Naive thymus-derived CD4-positive, alpha-beta T cell (primary cell): ENCODE measurements at regions not wholly inside any gene's neighbourhood (a gene's known extent, or its start where the extent isn't known, plus 50 kb on each side); places are given as distances from the start of the nearest gene placed in this dataset.

Source experiments
- ATAC-seq: fragments of 150-1000 bp; cut with Tn5 transposase; 2 replicates; pipeline ENCODE4 v1.10.0; 2021; ENCODE audit warnings: mild to moderate bottlenecking, moderate library complexity
- CTCF ChIA-PET: fragments of 350-600 bp; sonication (Branson Sonifier 250); formaldehyde crosslinking; loops from one replicate; lab custom pipeline; 2021; ENCODE audit warnings: antibody characterized with exemption; lab: Charles Lee
- POLR2A ChIA-PET: fragments of 350-600 bp; sonication (Branson Sonifier 250); formaldehyde crosslinking; loops from one replicate; lab custom pipeline; 2021; ENCODE audit warnings: antibody characterized with exemption, inconsistent platforms; lab: Charles Lee
- DNase-seq, 9 donors: peaks; one replicate each; pipeline versions ENCODE4 v3.0.0 to v3.0.0-alpha.2; 2020 to 2022; ENCODE audit warnings: mixed read lengths in 1 of 9
- H3K27ac ChIP-seq: one replicate; pipeline ENCODE4 v1.7.0; 2013; ENCODE audit warnings: mild to moderate bottlenecking, low read depth, low read length, moderate library complexity
- H3K27me3 ChIP-seq, 2 donors: one replicate each; pipeline ENCODE4 v1.7.0; 2013; ENCODE audit warnings: low read length in 2 of 2, mild to moderate bottlenecking in 2 of 2, moderate library complexity in 2 of 2; ENCODE audit not compliant: control insufficient read depth in 2 of 2, insufficient read depth in 2 of 2
- H3K36me3 ChIP-seq, 3 experiments: 1 replicate in 2 of 3; 2 replicates in 1 of 3; pipeline ENCODE4 v1.7.0; 2013; ENCODE audit warnings: low read length in 3 of 3, mild to moderate bottlenecking in 3 of 3, moderate library complexity in 1 of 3; ENCODE audit not compliant: insufficient read depth in 3 of 3, control insufficient read depth in 2 of 3
- H3K4me1 ChIP-seq, 2 donors: one replicate each; pipeline ENCODE4 v1.7.0; 2013; ENCODE audit warnings: low read length in 2 of 2, mild to moderate bottlenecking in 2 of 2, moderate library complexity in 1 of 2; ENCODE audit not compliant: control insufficient read depth in 2 of 2, insufficient read depth in 2 of 2
- H3K4me3 ChIP-seq: 2 replicates; pipeline ENCODE4 v1.7.0; 2013; ENCODE audit warnings: mild to moderate bottlenecking, low read length
- H3K9me3 ChIP-seq, 3 experiments: 1 replicate in 2 of 3; 2 replicates in 1 of 3; pipeline ENCODE4 v1.7.0; 2013; ENCODE audit warnings: low read length in 3 of 3; ENCODE audit not compliant: control insufficient read depth in 2 of 3
- H3K27ac Mint-ChIP-seq, 9 donors: one replicate each; pipeline ENCODE4 v1.8.0; 2020 to 2022; ENCODE audit warnings: mixed read lengths in 9 of 9, mild to moderate bottlenecking in 8 of 9, moderate library complexity in 5 of 9, inconsistent platforms in 2 of 9
- H3K27me3 Mint-ChIP-seq, 5 donors: one replicate each; pipeline ENCODE4 v1.8.0; 2021 to 2022; ENCODE audit warnings: mixed read lengths in 5 of 5, mild to moderate bottlenecking in 1 of 5
- H3K36me3 Mint-ChIP-seq, 5 donors: one replicate each; pipeline ENCODE4 v1.8.0; 2020 to 2022; ENCODE audit warnings: mixed read lengths in 5 of 5, mild to moderate bottlenecking in 3 of 5, inconsistent platforms in 1 of 5
- H3K4me1 Mint-ChIP-seq, 7 donors: one replicate each; pipeline ENCODE4 v1.8.0; 2020 to 2022; ENCODE audit warnings: mixed read lengths in 7 of 7, mild to moderate bottlenecking in 3 of 7, inconsistent platforms in 1 of 7
- H3K4me3 Mint-ChIP-seq, 10 donors: one replicate each; pipeline ENCODE4 v1.8.0; 2020 to 2022; ENCODE audit warnings: mild to moderate bottlenecking in 10 of 10, mixed read lengths in 10 of 10, moderate library complexity in 6 of 10, inconsistent platforms in 2 of 10
- H3K9me3 Mint-ChIP-seq, 11 donors: one replicate each; pipeline ENCODE4 v1.8.0; 2020 to 2022; ENCODE audit warnings: mixed read lengths in 11 of 11, mild to moderate bottlenecking in 4 of 11, inconsistent platforms in 1 of 11, moderate library complexity in 1 of 11
- intact Hi-C, 2 donors: fragments of 100-400 bp; cut with micrococcal nuclease; formaldehyde crosslinking; loops; one replicate each; pipeline ENCODE4 v1.15.1; 2023

DNA sequence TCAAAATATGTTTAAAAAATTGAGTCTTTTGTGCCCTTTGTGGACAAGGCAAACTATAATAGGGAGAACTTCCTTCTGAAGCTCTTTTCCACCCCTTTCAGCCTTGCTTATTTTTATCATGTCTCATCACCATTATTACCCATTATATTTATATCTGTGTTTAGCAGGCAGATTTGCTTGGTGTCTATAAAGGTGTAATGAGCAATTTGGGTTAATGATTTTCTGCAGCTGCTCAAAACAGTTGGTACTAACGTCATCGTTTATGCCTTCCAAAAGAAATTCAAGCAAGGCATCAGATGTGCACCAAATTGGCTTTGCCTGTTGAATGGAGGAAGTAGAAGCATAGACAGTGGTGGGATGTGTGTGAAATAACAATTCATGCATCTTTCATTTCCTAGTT lies 483.7 kb upstream of the SGO1 start:
- intact Hi-C loops = no loop called here
- Histone ChIP-seq H3K4me1 (no peaks in the 10 kb centered on the region), H3K27me3 (no peaks in the 10 kb centered on the region), H3K4me3 (no peak overlapping the region), H3K9me3 (no peaks in the 10 kb centered on the region), H3K36me3 (no peaks in the 10 kb centered on the region), H3K27ac (no peak overlapping the region)
- no peaks in the 10 kb centered on the region for H3K36me3 Mint-ChIP-seq
- ATAC-seq (no peak), DNase-seq (no peak)
- no peaks in the 10 kb centered on the region for H3K27me3 Mint-ChIP-seq
- ChIA-PET POLR2A (no interaction called here), CTCF (no interaction called here)
- H3K4me3 Mint-ChIP-seq = no peak overlapping the region
- no peak overlapping the region for H3K27ac Mint-ChIP-seq
- no peaks in the 10 kb centered on the region for H3K4me1 Mint-ChIP-seq
- H3K9me3 Mint-ChIP-seq = peaks cover 3 to 21% (median 7%) of the 10 kb centered on the region in 11 donors

DNA sequence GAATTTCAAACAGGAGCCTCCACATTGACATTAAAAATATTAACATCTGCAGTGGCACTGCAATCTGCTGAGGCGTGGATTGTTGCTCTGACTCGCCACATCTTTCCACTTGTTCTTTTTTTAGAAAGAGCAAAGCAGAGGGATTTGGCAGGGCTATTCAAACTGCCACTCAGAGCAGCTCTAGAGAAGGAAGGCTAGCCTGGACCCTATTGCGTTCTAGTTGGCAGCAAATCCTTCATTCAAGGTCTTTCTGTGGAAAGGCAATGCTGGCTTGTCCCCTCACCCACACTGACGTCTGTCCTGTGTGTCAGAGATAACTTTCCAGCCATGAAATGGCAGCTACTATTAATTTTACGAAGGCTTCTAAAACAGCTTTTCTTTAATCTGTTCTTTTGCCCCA lies 483.2 kb upstream of the SGO1 start:
- intact Hi-C loops = no loop called here
- Mint-ChIP-seq H3K36me3 (no peaks in the 10 kb centered on the region), H3K27ac (no peak overlapping the region), H3K4me1 (no peaks in the 10 kb centered on the region), H3K4me3 (no peak overlapping the region), H3K9me3 (peaks cover 3 to 23% (median 7%) of the 10 kb centered on the region in 11 donors), H3K27me3 (no peaks in the 10 kb centered on the region)
- Histone ChIP-seq H3K9me3 (no peaks in the 10 kb centered on the region), H3K4me1 (no peaks in the 10 kb centered on the region), H3K27ac (no peak overlapping the region), H3K4me3 (no peak overlapping the region), H3K36me3 (no peaks in the 10 kb centered on the region), H3K27me3 (no peaks in the 10 kb centered on the region)
- ChIA-PET CTCF (no interaction called here), POLR2A (no interaction called here)
- ATAC-seq (no peak), DNase-seq (no peak)

DNA sequence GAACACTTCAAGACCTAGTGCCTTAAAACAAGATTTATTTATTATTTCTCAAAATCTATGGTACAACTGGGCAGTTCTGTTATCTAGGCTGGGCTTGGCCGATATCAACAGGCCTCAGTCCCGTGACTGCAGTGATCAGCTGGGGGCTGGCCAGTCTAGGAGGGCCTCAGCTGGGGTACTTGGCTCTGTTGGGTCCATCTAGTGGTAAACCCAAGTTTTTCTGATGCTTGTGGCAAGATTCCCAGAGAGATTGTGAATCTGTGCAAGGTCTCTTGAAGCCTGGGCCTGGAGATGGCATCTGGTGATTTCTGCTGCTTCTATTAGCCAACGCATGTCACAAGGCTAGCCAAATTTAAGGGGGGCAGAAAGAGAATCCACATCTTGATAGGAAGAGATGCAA lies 482.4 kb upstream of the SGO1 start:
- Histone ChIP-seq H3K27me3 (no peaks in the 10 kb centered on the region), H3K9me3 (no peaks in the 10 kb centered on the region), H3K36me3 (no peaks in the 10 kb centered on the region), H3K27ac (no peak overlapping the region), H3K4me3 (no peak overlapping the region), H3K4me1 (no peaks in the 10 kb centered on the region)
- DNase-seq (no peak), ATAC-seq (no peak)
- POLR2A ChIA-PET = no interaction called here
- H3K27ac Mint-ChIP-seq = no peak overlapping the region
- H3K36me3 Mint-ChIP-seq = no peaks in the 10 kb centered on the region
- no peaks in the 10 kb centered on the region for H3K4me1 Mint-ChIP-seq
- intact Hi-C loops = no loop called here
- H3K4me3 Mint-ChIP-seq = no peak overlapping the region
- H3K27me3 Mint-ChIP-seq = no peaks in the 10 kb centered on the region
- peaks cover 3 to 19% (median 5%) of the 10 kb centered on the region in 11 donors for H3K9me3 Mint-ChIP-seq
- CTCF ChIA-PET = no interaction called here

DNA sequence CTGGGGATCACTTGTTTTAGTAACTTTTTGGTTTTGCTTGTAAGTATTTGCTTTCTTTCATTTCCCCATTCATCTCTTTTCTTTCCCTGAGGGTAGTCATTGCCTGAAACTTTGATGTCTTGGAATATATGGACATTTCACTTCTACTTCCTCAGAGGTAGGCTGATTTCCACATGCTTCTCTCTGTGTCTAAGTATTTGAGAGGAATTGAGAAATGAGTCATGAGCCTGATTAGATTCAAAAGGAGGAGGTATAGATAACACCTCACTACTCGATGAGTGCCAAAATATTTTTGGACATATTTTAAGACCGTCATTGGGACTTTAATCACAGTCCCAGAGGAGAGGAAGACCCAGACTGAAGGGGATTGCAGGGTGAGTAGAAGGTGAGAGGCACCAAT lies 480.1 kb upstream of the SGO1 start:
- no peak overlapping the region for H3K27ac ChIP-seq
- no peak overlapping the region for H3K4me3 ChIP-seq
- Mint-ChIP-seq H3K4me3 (no peak overlapping the region), H3K4me1 (no peaks in the 10 kb centered on the region), H3K36me3 (no peaks in the 10 kb centered on the region), H3K27ac (no peak overlapping the region), H3K27me3 (no peaks in the 10 kb centered on the region), H3K9me3 (peaks cover 0 to 16% (median 2%) of the 10 kb centered on the region in 11 donors)
- ChIA-PET POLR2A (no interaction called here), CTCF (no interaction called here)
- ATAC-seq (no peak), DNase-seq (no peak)
- H3K27me3 ChIP-seq = no peaks in the 10 kb centered on the region
- intact Hi-C loops = no loop called here
- H3K36me3 ChIP-seq = no peaks in the 10 kb centered on the region
- H3K4me1 ChIP-seq = no peaks in the 10 kb centered on the region
- H3K9me3 ChIP-seq = no peaks in the 10 kb centered on the region

DNA sequence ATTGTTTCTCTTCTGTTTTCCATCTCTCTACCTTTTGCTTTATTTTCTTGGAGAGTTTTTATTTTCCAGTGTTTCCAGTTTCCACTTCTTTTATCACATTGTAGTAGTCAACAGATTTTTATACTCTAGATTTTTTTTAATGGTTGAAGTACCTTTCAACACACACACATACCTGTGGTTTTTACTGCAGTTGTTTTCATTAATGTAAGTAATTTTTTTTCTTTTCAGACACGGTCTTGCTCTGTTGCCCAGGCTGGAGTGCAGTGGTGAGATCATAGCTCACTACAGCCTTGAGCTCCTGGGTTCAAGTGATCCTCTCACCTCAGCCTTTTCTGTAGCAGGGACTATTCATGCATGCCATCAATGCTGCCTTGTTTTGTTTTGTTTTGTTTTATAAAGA lies 472.5 kb upstream of the SGO1 start:
- ChIA-PET POLR2A (no interaction called here), CTCF (no interaction called here)
- Histone ChIP-seq H3K27me3 (no peaks in the 10 kb centered on the region), H3K9me3 (no peaks in the 10 kb centered on the region), H3K27ac (no peak overlapping the region), H3K36me3 (no peaks in the 10 kb centered on the region), H3K4me3 (no peak overlapping the region), H3K4me1 (no peaks in the 10 kb centered on the region)
- Mint-ChIP-seq H3K36me3 (peaks cover 0 to 4% (median 0%) of the 10 kb centered on the region in 5 donors), H3K4me3 (no peak overlapping the region), H3K9me3 (peaks cover 4 to 42% (median 10%) of the 10 kb centered on the region in 11 donors), H3K4me1 (no peaks in the 10 kb centered on the region), H3K27me3 (no peaks in the 10 kb centered on the region), H3K27ac (no peak overlapping the region)
- DNase-seq = no peak
- ATAC-seq = no peak
- intact Hi-C loops = no loop called here

DNA sequence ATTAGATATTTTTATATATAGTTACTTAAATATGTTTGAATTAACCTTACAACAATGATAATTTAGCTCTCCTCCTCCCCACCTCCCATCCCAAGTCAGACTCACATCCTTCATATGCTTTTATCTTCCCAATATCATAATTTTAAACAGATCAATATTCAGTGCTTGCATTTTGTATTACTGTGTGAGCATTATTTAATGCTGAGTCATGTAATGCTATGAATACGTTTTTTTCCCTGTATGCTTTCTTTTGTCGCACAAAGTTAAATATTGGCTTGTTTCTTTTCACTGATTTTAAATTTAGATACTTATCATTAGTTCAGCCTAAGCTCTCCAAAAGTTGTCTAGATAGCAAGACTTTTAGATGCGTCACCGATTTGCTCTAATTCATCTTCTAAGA lies 471.6 kb upstream of the SGO1 start:
- no peaks in the 10 kb centered on the region for H3K27me3 ChIP-seq
- ATAC-seq = no peak
- Mint-ChIP-seq H3K27ac (no peak overlapping the region), H3K9me3 (peaks cover 4 to 45% (median 10%) of the 10 kb centered on the region in 11 donors), H3K36me3 (peaks cover 0 to 7% (median 0%) of the 10 kb centered on the region in 5 donors), H3K4me1 (no peaks in the 10 kb centered on the region), H3K4me3 (no peak overlapping the region), H3K27me3 (no peaks in the 10 kb centered on the region)
- DNase-seq = no peak
- H3K36me3 ChIP-seq = no peaks in the 10 kb centered on the region
- H3K27ac ChIP-seq = no peak overlapping the region
- CTCF ChIA-PET = no interaction called here
- POLR2A ChIA-PET = no interaction called here
- H3K4me3 ChIP-seq = no peak overlapping the region
- intact Hi-C loops = no loop called here
- H3K4me1 ChIP-seq = no peaks in the 10 kb centered on the region
- no peaks in the 10 kb centered on the region for H3K9me3 ChIP-seq

DNA sequence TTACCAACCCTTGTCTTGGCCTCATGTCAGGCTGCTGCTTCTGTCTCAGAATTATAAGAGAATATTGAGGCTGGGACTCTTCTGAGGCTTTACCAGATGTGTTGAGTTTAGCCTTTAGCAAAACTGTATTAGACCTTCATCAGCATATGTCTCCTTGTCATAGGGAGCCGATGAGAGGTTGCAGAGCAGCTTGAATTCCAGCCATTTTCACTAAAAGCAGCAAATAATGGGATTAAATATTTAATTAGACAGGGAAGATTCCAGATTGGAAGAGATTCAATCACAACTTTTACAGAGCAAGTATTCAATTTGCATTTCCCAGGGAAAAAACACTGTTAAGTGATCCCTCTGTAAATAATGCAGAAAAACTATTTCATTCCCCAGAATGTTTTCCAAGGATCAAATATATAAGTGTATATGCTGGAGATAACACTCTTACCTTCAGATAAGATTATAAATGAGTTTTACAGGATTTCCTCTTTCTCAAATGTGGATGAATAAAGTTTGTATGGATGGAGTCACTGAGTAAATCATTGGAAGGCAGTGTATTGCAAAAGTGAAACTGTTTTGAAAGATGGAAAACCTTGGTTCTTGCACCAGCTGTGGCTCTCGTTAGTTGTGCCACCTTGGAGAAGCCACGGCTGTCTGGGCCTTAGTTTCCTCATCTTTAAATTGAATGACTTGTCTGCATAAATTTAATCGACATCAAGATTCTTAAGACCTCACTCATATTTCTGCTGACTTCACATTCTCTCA lies 466.4 kb upstream of the SGO1 start:
- no peak for DNase-seq
- Mint-ChIP-seq H3K27me3 (no peaks in the 10 kb centered on the region), H3K4me1 (no peaks in the 10 kb centered on the region), H3K27ac (no peak overlapping the region), H3K4me3 (no peak overlapping the region), H3K36me3 (peaks cover 0 to 3% (median 0%) of the 10 kb centered on the region in 5 donors), H3K9me3 (peaks cover 0 to 33% (median 10%) of the 10 kb centered on the region in 11 donors)
- no peak overlapping the region for H3K4me3 ChIP-seq
- POLR2A ChIA-PET = no interaction called here
- no peak for ATAC-seq
- H3K9me3 ChIP-seq = no peaks in the 10 kb centered on the region
- CTCF ChIA-PET = no interaction called here
- H3K4me1 ChIP-seq = no peaks in the 10 kb centered on the region
- H3K27me3 ChIP-seq = no peaks in the 10 kb centered on the region
- H3K36me3 ChIP-seq = no peaks in the 10 kb centered on the region
- H3K27ac ChIP-seq = no peak overlapping the region
- intact Hi-C loops = no loop called here
